Choroid plexus epithelial cell (primary cell): ENCODE measurements at regions not wholly inside any gene's neighbourhood (a gene's known extent, or its start where the extent isn't known, plus 50 kb on each side); places are given as distances from the start of the nearest gene placed in this dataset.
A peak's percentile ranks its signal among the peaks of the same experiment; 100 is the strongest.

ENCODE experiments used
- DNase-seq: peaks from one replicate; pipeline ENCODE4 v3.0.0-alpha.2; 2010; ENCODE audit warnings: low read depth
- H3K4me3 ChIP-seq: 2 replicates; pipeline ENCODE4 v1.5.1; 2011; ENCODE audit warnings: low read depth, mild to moderate bottlenecking, control low read depth, low read length, moderate library complexity
- TF ChIP-seq, protein P1 (sequence below): conservative IDR thresholded peaks from 2 replicates; pipeline ENCODE4 v1.5.1; 2011; ENCODE audit warnings: low read depth, mild to moderate bottlenecking, control low read depth, inconsistent platforms, low read length, moderate library complexity

DNA sequence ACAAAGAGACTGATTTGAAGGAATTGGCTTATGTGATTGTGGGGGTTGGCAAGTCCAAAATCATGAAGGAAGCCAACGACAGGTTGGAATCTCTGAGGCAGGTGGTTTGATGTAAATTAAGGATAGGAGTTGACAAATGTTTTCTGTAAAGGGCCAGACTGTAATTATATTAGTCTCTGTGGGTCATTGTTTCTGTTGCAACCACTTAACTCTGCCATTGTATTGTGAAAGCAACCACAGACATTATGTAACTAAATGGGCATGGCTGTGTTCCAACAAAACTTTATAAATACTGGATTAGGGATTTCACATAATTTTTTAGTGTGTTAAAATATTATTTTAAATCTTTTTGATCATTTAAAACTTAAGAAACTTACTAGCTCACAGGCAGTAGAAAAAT lies 199.2 kb upstream of the MYLIP start:
- DNase-seq = no peak
- H3K4me3 ChIP-seq = no peak overlapping the region
- TF ChIP-seq, protein P1, sequence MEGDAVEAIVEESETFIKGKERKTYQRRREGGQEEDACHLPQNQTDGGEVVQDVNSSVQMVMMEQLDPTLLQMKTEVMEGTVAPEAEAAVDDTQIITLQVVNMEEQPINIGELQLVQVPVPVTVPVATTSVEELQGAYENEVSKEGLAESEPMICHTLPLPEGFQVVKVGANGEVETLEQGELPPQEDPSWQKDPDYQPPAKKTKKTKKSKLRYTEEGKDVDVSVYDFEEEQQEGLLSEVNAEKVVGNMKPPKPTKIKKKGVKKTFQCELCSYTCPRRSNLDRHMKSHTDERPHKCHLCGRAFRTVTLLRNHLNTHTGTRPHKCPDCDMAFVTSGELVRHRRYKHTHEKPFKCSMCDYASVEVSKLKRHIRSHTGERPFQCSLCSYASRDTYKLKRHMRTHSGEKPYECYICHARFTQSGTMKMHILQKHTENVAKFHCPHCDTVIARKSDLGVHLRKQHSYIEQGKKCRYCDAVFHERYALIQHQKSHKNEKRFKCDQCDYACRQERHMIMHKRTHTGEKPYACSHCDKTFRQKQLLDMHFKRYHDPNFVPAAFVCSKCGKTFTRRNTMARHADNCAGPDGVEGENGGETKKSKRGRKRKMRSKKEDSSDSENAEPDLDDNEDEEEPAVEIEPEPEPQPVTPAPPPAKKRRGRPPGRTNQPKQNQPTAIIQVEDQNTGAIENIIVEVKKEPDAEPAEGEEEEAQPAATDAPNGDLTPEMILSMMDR = no peak

DNA sequence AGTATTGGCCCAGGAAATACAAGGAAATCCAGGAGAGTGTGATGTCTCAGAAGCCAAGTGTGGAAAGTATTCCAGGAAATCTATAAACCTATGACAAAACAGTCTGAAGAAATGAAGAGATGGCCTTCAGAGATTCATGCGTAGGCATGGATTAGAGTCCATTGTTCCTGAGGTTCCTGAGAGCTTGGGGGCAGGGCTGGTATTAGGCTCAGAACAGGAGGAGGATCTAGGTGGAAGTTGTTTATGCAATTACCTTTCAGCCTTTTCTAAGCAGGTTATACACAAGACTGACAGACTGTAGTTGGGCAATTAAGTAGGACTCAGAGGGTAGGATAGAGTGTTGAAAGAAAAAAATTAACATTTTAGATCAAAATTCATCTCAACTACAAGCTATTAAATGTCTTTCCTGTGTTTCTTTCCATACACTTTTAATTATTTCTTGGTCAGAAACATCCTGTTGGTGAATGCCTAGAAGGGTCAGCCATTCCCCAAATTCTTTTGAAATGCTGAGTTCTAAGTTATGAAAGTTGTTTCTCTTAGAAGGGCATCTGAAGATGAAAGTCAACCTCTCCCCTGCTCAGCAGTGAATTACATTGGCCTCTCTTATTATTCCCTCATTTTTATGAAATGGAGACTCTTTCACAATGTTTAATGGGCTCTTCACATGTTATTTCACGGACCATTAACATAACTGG lies 201.2 kb upstream of the MYLIP start:
- TF ChIP-seq, protein P1 = no peak
- DNase-seq = no peak

DNA sequence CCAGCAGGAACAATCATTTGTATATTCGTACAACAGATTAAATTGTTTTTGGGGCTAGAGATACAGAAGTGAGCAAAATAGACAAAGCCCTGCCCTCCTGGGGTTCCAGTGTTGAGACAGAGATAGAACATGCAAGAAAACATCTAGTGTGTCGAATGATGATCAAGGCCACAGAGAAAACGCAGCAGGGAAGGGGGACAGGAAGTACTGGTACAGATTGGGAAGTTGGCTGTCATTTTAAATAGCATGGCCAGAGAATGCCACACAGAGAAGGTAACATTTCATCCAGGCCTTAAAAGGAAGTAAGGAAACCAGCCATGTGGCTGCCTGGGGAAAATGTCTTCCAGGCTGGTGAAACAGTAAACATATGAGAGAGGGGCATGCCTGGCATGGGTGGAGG lies 202.6 kb upstream of the MYLIP start:
- TF ChIP-seq, protein P1 = no peak
- no peak for DNase-seq
- H3K4me3 ChIP-seq = no peak overlapping the region

More for the DNA sequence above, 201.2 kb upstream of the MYLIP start:
- H3K4me3 ChIP-seq = no peak overlapping the region

DNA sequence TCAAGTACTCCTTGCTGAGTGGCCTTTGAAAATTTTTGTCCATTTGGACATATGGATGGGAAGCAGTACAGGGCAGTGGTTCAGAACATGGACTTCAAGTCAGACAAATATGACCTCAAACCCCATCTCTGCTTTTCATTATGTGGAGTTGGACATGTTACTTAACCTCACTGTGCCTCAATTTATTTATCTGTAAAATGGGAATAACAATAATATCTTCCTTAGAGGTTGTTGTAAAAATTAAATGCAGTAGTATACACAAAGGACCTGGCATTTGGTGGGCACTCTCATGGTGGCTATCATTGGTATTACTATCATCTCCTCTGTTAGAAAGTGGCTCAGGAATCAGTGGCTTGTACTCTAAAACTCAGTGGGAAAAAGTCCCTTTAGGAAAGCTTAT lies 204.0 kb upstream of the MYLIP start:
- DNase-seq = no peak
- TF ChIP-seq, protein P1 = no peak

DNA sequence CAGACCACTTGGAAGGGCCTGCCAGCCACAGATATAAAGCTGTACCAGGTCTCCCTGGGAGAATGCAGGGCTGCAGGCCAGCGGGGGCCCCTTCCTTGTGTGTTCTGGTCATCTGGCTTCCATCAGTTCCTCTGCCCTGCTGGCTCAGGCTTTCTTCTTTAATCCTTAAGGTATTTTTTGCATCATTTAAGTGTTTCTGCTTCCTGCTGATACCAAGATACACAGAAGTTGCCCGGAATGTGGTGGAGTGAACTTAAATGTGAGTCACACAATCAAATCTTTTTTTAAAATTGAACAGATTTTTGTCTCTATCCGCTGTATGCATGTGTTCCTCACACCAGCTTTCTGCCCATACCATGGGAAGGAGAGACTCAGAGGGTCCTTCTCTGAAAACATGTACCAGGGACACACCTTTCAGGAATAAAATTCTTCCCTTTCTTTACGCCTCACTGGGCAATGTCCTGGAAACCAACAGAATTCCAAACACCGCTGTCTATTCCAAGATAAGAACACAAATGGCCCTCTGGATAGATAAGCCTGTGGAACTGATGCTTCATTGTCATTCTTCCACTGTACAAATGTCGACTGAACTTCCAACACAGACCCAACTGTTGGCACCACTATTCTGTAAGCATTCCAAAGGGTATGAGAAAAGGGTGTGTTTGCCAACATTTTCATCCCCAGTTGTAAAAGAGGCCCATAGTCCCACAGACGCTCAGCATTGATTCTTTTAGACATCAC lies 206.2 kb upstream of the MYLIP start:
- TF ChIP-seq, protein P1 = no peak

More for the DNA sequence above, 204.0 kb upstream of the MYLIP start:
- H3K4me3 ChIP-seq = no peak overlapping the region

DNA sequence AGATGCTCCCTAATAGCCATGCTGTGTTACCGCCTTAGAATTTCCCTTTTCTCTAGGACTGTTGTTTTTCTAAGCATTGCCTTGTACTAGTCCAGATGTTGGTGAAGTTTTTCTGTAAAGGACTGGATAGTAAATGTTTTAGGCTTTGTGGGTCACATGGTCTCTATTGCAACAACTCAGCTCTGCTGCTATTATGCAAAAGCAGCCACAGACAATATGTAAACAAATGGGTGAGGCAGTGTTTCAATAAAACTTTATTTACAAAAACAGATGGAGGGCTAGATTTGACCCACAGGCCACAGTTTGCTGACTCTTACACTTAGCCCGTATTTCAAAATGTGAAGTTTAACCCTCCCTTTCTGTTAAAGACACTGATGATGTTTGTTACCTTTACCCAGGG lies 207.6 kb upstream of the MYLIP start:
- DNase-seq = peak; percentile 60
- H3K4me3 ChIP-seq = no peak overlapping the region
- TF ChIP-seq, protein P1 = no peak

More for the DNA sequence above, 206.2 kb upstream of the MYLIP start:
- H3K4me3 ChIP-seq = no peak overlapping the region
- DNase-seq = peak; percentile 87
